PC-3 (cell line): ENCODE measurements at regions not wholly inside any gene's neighbourhood (a gene's known extent, or its start where the extent isn't known, plus 50 kb on each side); places are given as distances from the start of the nearest gene placed in this dataset.

Source experiments
- EZH2 ChIP-seq: fragments of 300-600 bp; sonication (generic); IDR thresholded peaks from one replicate; pipeline ENCODE4 v1.6.1; 2017; ENCODE audit warnings: antibody characterized with exemption, mild to moderate bottlenecking, low read length; ENCODE audit not compliant: unreplicated experiment
- EZH2phosphoT487 ChIP-seq: fragments of 300-600 bp; sonication (generic); IDR thresholded peaks from 2 replicates; pipeline ENCODE4 v1.6.1; 2018; ENCODE audit warnings: mild to moderate bottlenecking, antibody characterized with exemption, low read length, borderline replicate concordance
- TF ChIP-seq, protein P1 (sequence below): fragments of 300-600 bp; sonication (generic); conservative IDR thresholded peaks from 2 replicates; pipeline ENCODE4 v1.5.1; 2017; ENCODE audit warnings: antibody characterized with exemption, low read depth, mild to moderate bottlenecking, low read length

DNA sequence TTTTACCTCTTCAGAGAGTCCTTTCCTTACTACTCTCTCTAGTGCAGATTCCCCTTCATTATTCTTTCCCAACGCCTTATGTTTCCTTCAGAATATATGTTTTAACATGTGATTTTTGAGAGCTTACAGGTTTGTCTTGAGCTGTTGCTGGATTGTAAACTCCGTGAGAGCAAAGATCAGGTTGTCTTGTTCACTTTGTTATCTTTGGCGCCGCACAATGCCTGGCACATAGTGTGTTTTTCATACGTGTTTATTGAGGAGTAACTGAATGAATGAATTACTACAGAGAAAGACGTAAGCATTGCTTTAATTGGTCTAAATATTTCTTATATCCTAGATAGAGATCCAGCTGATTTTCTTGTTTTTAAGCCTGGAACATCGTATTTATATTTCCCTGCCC, 80.5 kb upstream of the SLC4A4 start:
- TF ChIP-seq, protein P1, sequence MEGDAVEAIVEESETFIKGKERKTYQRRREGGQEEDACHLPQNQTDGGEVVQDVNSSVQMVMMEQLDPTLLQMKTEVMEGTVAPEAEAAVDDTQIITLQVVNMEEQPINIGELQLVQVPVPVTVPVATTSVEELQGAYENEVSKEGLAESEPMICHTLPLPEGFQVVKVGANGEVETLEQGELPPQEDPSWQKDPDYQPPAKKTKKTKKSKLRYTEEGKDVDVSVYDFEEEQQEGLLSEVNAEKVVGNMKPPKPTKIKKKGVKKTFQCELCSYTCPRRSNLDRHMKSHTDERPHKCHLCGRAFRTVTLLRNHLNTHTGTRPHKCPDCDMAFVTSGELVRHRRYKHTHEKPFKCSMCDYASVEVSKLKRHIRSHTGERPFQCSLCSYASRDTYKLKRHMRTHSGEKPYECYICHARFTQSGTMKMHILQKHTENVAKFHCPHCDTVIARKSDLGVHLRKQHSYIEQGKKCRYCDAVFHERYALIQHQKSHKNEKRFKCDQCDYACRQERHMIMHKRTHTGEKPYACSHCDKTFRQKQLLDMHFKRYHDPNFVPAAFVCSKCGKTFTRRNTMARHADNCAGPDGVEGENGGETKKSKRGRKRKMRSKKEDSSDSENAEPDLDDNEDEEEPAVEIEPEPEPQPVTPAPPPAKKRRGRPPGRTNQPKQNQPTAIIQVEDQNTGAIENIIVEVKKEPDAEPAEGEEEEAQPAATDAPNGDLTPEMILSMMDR = no peak
- TF ChIP-seq EZH2phosphoT487 (no peak), EZH2 (no peak)
